ENCODE measurements at regions not wholly inside any gene's neighbourhood (a gene's known extent, or its start where the extent isn't known, plus 50 kb on each side); places are given as distances from the start of the nearest gene placed in this dataset.
"Not testable (repeated sequence)": the region's sequence is repeated elsewhere in the genome, so short reads cannot be mapped to it uniquely, and the experiment has no call there.

- TF ChIP-seq FOXP1 (CRISPR knock-in tag; IDR thresholded peaks at IDR 0.05; ENCODE audit: borderline replicate concordance) (no peak), ZNF138 (CRISPR knock-in tag; conservative IDR thresholded peaks at IDR 0.05) (no peak), EMX1 (CRISPR knock-in tag; IDR thresholded peaks at IDR 0.05) (no peak)
- TF ChIP-seq, protein P1, sequence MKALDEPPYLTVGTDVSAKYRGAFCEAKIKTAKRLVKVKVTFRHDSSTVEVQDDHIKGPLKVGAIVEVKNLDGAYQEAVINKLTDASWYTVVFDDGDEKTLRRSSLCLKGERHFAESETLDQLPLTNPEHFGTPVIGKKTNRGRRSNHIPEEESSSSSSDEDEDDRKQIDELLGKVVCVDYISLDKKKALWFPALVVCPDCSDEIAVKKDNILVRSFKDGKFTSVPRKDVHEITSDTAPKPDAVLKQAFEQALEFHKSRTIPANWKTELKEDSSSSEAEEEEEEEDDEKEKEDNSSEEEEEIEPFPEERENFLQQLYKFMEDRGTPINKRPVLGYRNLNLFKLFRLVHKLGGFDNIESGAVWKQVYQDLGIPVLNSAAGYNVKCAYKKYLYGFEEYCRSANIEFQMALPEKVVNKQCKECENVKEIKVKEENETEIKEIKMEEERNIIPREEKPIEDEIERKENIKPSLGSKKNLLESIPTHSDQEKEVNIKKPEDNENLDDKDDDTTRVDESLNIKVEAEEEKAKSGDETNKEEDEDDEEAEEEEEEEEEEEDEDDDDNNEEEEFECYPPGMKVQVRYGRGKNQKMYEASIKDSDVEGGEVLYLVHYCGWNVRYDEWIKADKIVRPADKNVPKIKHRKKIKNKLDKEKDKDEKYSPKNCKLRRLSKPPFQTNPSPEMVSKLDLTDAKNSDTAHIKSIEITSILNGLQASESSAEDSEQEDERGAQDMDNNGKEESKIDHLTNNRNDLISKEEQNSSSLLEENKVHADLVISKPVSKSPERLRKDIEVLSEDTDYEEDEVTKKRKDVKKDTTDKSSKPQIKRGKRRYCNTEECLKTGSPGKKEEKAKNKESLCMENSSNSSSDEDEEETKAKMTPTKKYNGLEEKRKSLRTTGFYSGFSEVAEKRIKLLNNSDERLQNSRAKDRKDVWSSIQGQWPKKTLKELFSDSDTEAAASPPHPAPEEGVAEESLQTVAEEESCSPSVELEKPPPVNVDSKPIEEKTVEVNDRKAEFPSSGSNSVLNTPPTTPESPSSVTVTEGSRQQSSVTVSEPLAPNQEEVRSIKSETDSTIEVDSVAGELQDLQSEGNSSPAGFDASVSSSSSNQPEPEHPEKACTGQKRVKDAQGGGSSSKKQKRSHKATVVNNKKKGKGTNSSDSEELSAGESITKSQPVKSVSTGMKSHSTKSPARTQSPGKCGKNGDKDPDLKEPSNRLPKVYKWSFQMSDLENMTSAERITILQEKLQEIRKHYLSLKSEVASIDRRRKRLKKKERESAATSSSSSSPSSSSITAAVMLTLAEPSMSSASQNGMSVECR (CRISPR knock-in tag; IDR thresholded peaks at IDR 0.05; ENCODE audit: borderline replicate concordance): no peak
- TF ChIP-seq, protein P2, sequence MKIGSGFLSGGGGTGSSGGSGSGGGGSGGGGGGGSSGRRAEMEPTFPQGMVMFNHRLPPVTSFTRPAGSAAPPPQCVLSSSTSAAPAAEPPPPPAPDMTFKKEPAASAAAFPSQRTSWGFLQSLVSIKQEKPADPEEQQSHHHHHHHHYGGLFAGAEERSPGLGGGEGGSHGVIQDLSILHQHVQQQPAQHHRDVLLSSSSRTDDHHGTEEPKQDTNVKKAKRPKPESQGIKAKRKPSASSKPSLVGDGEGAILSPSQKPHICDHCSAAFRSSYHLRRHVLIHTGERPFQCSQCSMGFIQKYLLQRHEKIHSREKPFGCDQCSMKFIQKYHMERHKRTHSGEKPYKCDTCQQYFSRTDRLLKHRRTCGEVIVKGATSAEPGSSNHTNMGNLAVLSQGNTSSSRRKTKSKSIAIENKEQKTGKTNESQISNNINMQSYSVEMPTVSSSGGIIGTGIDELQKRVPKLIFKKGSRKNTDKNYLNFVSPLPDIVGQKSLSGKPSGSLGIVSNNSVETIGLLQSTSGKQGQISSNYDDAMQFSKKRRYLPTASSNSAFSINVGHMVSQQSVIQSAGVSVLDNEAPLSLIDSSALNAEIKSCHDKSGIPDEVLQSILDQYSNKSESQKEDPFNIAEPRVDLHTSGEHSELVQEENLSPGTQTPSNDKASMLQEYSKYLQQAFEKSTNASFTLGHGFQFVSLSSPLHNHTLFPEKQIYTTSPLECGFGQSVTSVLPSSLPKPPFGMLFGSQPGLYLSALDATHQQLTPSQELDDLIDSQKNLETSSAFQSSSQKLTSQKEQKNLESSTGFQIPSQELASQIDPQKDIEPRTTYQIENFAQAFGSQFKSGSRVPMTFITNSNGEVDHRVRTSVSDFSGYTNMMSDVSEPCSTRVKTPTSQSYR (CRISPR knock-in tag; IDR thresholded peaks at IDR 0.05): no peak
Observed at GRCh38 chr5:1637639-1638481, 114.1 kb upstream of the LPCAT1 start (continued).

DNA sequence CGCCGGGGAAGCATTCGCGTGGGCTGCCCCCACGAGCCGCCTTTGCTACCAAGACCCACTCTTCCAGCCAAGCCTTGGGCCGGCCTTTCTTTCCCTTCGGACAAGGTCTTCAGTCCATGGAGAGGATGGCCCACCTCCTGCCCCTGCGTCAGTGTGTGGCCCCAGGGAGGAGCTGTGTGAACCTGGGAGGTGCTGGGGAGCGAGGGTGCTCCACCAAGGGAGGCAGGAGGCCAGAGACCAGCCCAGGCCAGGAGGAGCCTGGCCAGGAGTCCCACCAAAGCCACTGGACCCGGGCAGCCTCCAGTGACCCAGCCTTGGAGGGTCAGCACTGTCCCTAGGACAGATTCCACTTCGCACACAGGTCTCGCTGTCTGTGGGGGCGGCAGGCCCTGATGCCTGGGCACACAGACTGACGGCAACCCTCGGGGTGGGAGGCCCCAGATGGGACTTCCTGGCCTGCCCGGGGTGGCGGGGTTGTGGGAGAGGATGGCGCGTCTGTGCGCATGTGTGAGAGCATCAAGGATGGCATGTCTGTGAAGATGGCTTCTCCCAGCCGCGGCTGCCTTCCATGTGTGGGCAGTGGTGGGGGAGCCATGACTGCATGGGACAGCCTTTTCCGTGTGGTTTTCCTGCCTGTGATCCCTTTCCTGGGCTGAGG is 113.3 kb upstream of the LPCAT1 start:
- Mint-ChIP-seq H3K36me3 (no peaks in the 10 kb centered on the region), H3K27me3 (ENCODE audit: low read depth) (peaks cover 5% of the 10 kb centered on the region), H3K4me3 (no peak overlapping the region), H3K4me1 (peaks cover 22% of the 10 kb centered on the region), H3K27ac (no peak overlapping the region), H3K9me3 (no peaks in the 10 kb centered on the region)
- ATAC-seq: no peak
- no peak for DNase-seq (ENCODE audit: low spot score)
- POLR2A ChIA-PET: no interaction called here
- no peak for TF ChIP-seq MYBL2 (CRISPR knock-in tag; IDR thresholded peaks at IDR 0.05)
- TF ChIP-seq CTCF (IDR thresholded peaks at IDR 0.05): no peak
- TF ChIP-seq EMX1 (CRISPR knock-in tag; IDR thresholded peaks at IDR 0.05): no peak
- no peak for TF ChIP-seq ZNF671 (CRISPR knock-in tag; IDR thresholded peaks at IDR 0.05)
- no peak for TF ChIP-seq OVOL2 (CRISPR knock-in tag; IDR thresholded peaks at IDR 0.05; ENCODE audit: borderline replicate concordance)
- TF ChIP-seq, protein P3, sequence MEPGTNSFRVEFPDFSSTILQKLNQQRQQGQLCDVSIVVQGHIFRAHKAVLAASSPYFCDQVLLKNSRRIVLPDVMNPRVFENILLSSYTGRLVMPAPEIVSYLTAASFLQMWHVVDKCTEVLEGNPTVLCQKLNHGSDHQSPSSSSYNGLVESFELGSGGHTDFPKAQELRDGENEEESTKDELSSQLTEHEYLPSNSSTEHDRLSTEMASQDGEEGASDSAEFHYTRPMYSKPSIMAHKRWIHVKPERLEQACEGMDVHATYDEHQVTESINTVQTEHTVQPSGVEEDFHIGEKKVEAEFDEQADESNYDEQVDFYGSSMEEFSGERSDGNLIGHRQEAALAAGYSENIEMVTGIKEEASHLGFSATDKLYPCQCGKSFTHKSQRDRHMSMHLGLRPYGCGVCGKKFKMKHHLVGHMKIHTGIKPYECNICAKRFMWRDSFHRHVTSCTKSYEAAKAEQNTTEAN (CRISPR knock-in tag; IDR thresholded peaks at IDR 0.05): no peak
- TF ChIP-seq TP53 (CRISPR knock-in tag; IDR thresholded peaks at IDR 0.05): no peak
- no peak for TF ChIP-seq NR2C2 (CRISPR knock-in tag; IDR thresholded peaks at IDR 0.05)
- no peak for TF ChIP-seq ZNF232 (CRISPR knock-in tag; IDR thresholded peaks at IDR 0.05)
- CTCF ChIA-PET: no interaction called here

GRCh38 chr5:1636208-1636770 is 112.5 kb upstream of the LPCAT1 start:
- POLR2A ChIA-PET; H3K36me3 Mint-ChIP-seq; ATAC-seq; H3K27me3 Mint-ChIP-seq (ENCODE audit: low read depth); CTCF ChIA-PET; H3K27ac Mint-ChIP-seq; DNase-seq (ENCODE audit: low spot score); H3K4me3 Mint-ChIP-seq; H3K9me3 Mint-ChIP-seq: not testable (repeated sequence)
- H3K4me1 Mint-ChIP-seq: peaks cover 21% of the 10 kb centered on the region

- POLR2A ChIA-PET; H3K9me3 Mint-ChIP-seq; H3K27me3 Mint-ChIP-seq (ENCODE audit: low read depth); H3K27ac Mint-ChIP-seq; H3K36me3 Mint-ChIP-seq; DNase-seq (ENCODE audit: low spot score); ATAC-seq: not testable (repeated sequence)
- CTCF ChIA-PET: interaction anchor here (0.7 kb wide), 1 partner anchor 9 kb away, joined by 3 read pairs; no protein-coding TSS in a partner anchor
- H3K4me3 Mint-ChIP-seq: peak overlapping the region; percentile 31
- H3K4me1 Mint-ChIP-seq: peaks cover 18% of the 10 kb centered on the region
Observed at GRCh38 chr5:1635477-1635876, 111.7 kb upstream of the LPCAT1 start.

Measured in WTC11 (cell line).